Liver (tissue), 8 donors: ENCODE measurements at regions not wholly inside any gene's neighbourhood (a gene's known extent, or its start where the extent isn't known, plus 50 kb on each side); places are given as distances from the start of the nearest gene placed in this dataset.

Source experiments
- DNase-seq: peaks from one replicate; pipeline ENCODE4 v3.0.0-alpha.2; 2017; ENCODE audit warnings: low spot score
- H3K27ac ChIP-seq, 2 donors: one replicate each; pipeline ENCODE4 v1.7.0; 2013; ENCODE audit warnings: inconsistent platforms in 2 of 2, low read length in 2 of 2, control low read depth in 1 of 2, low read depth in 1 of 2, mild to moderate bottlenecking in 1 of 2
- H3K27me3 ChIP-seq, 4 donors: one replicate each; pipeline versions ENCODE4 v1.6.1 to v1.7.0; 2013; ENCODE audit warnings: low read length in 3 of 4, inconsistent platforms in 1 of 4, mild to moderate bottlenecking in 1 of 4, moderate library complexity in 1 of 4; ENCODE audit not compliant: control insufficient read depth in 4 of 4, insufficient read depth in 4 of 4
- H3K36me3 ChIP-seq, 4 donors: one replicate each; pipeline versions ENCODE4 v1.6.1 to v1.7.0; 2013; ENCODE audit warnings: low read length in 3 of 4, mild to moderate bottlenecking in 3 of 4, low read depth in 1 of 4, moderate library complexity in 1 of 4; ENCODE audit not compliant: control insufficient read depth in 4 of 4, insufficient read depth in 3 of 4
- H3K4me1 ChIP-seq, 4 donors: one replicate each; pipeline versions ENCODE4 v1.6.1 to v1.7.0; 2013; ENCODE audit warnings: low read length in 3 of 4, mild to moderate bottlenecking in 3 of 4, moderate library complexity in 1 of 4; ENCODE audit not compliant: control insufficient read depth in 4 of 4, insufficient read depth in 4 of 4
- H3K4me3 ChIP-seq, 3 donors: one replicate each; pipeline versions ENCODE4 v1.6.1 to v1.7.0; 2013; ENCODE audit warnings: low read length in 3 of 3, control low read depth in 1 of 3, low read depth in 1 of 3, mild to moderate bottlenecking in 1 of 3
- H3K9ac ChIP-seq, 2 donors: one replicate each; pipeline ENCODE4 v1.7.0; 2013; ENCODE audit warnings: low read length in 2 of 2, mild to moderate bottlenecking in 2 of 2, moderate library complexity in 2 of 2, control low read depth in 1 of 2, low read depth in 1 of 2
- H3K9me3 ChIP-seq, 4 donors: one replicate each; pipeline versions ENCODE4 v1.6.1 to v1.7.0; 2013; ENCODE audit warnings: low read length in 3 of 4; ENCODE audit not compliant: control insufficient read depth in 4 of 4
- CTCF ChIP-seq: fragments of 150-350 bp; IDR thresholded peaks from 2 replicates; pipeline ENCODE4 v1.5.1; 2017; ENCODE audit warnings: improper control_type of control experiment, low read depth, low read length; ENCODE audit not compliant: missing input control
- EGR1 ChIP-seq, 2 donors: IDR thresholded peaks; 2 replicates each; pipeline ENCODE4 v1.6.1; 2016 to 2018; ENCODE audit warnings: antibody characterized with exemption in 2 of 2, low read depth in 2 of 2
- FOXA1 ChIP-seq: IDR thresholded peaks from 2 replicates; pipeline ENCODE4 v1.6.1; 2016; ENCODE audit warnings: antibody characterized with exemption
- FOXA2 ChIP-seq: IDR thresholded peaks from 2 replicates; pipeline ENCODE4 v1.6.1; 2016; ENCODE audit warnings: antibody characterized with exemption
- GABPA ChIP-seq, 2 donors: IDR thresholded peaks in 1 of 2; conservative IDR thresholded peaks in 1 of 2; 2 replicates each; pipeline ENCODE4 v1.6.1; 2016; ENCODE audit warnings: antibody characterized with exemption in 2 of 2, mild to moderate bottlenecking in 1 of 2, moderate library complexity in 1 of 2
- HNF4A ChIP-seq, 2 donors: conservative IDR thresholded peaks; 2 replicates each; pipeline ENCODE4 v1.6.1; 2016; ENCODE audit warnings: antibody characterized with exemption in 2 of 2, mild to moderate bottlenecking in 2 of 2
- HNF4G ChIP-seq: IDR thresholded peaks from 2 replicates; pipeline ENCODE4 v1.6.1; 2016; ENCODE audit warnings: antibody characterized with exemption
- JUND ChIP-seq, 2 donors: IDR thresholded peaks; 2 replicates each; pipeline ENCODE4 v1.6.1; 2016; ENCODE audit warnings: antibody characterized with exemption in 2 of 2
- NR2F2 ChIP-seq: IDR thresholded peaks from 2 replicates; pipeline ENCODE4 v1.6.1; 2016; ENCODE audit warnings: antibody characterized with exemption
- RAD21 ChIP-seq, 2 donors: IDR thresholded peaks; 2 replicates each; pipeline ENCODE4 v1.6.1; 2016; ENCODE audit warnings: antibody characterized with exemption in 2 of 2, mild to moderate bottlenecking in 2 of 2
- RXRA ChIP-seq, 2 donors: IDR thresholded peaks; 2 replicates each; pipeline ENCODE4 v1.6.1; 2017 to 2018; ENCODE audit warnings: antibody characterized with exemption in 2 of 2, mild to moderate bottlenecking in 1 of 2
- SP1 ChIP-seq: IDR thresholded peaks from 2 replicates; pipeline ENCODE4 v1.6.1; 2018; ENCODE audit warnings: antibody characterized with exemption, mild to moderate bottlenecking
- TAF1 ChIP-seq: conservative IDR thresholded peaks from 2 replicates; pipeline ENCODE4 v1.6.1; 2016; ENCODE audit warnings: antibody characterized with exemption, mild to moderate bottlenecking
- YY1 ChIP-seq: IDR thresholded peaks from 2 replicates; pipeline ENCODE4 v1.6.1; 2016; ENCODE audit warnings: antibody characterized with exemption, mild to moderate bottlenecking
- ZBTB33 ChIP-seq: IDR thresholded peaks from 2 replicates; pipeline ENCODE4 v1.6.1; 2016; ENCODE audit warnings: antibody characterized with exemption
- WGBS: extraction: QIAGEN DNeasy Blood & Tissue Kit; methylation state at CpG from one replicate; pipeline ENCODE4 v1.1.7; 2013; 5-methylcytosine and 5-hydroxymethylcytosine counted together
- TF ChIP-seq, protein P1 (sequence below): IDR thresholded peaks from 2 replicates; pipeline ENCODE4 v1.6.1; 2016; ENCODE audit warnings: antibody characterized with exemption
- donor health status: healthy.
- donor health status: healthy.
- donor health status: healthy.
- donor health status: healthy.
- donor health status: healthy.

GRCh38 chr15:77723756-77724155 is 91.0 kb upstream of the LINGO1 start (continued):
- TF ChIP-seq ZBTB33, result no peak
- no peak for TF ChIP-seq FOXA2
- TF ChIP-seq HNF4A (conservative IDR thresholded peaks at IDR 0.05), result no peak

GRCh38 chr15:77722759-77723460 is 90.2 kb upstream of the LINGO1 start:
- no peak overlapping the region for H3K9ac ChIP-seq
- WGBS, result 64% methylated on average over 18 of the region's 18 CpGs
- DNase-seq, result no peak
- no peak overlapping the region for H3K27ac ChIP-seq
- H3K4me3 ChIP-seq, result no peak overlapping the region
- TF ChIP-seq CTCF (no peak), NR2F2 (no peak), TAF1 (no peak)
- no peaks in the 10 kb centered on the region for H3K4me1 ChIP-seq
- H3K27me3 ChIP-seq, result peaks cover 0 to 2% (median 0%) of the 10 kb centered on the region in 4 donors
- no peaks in the 10 kb centered on the region for H3K36me3 ChIP-seq
- no peaks in the 10 kb centered on the region for H3K9me3 ChIP-seq

- no peaks in the 10 kb centered on the region for H3K9me3 ChIP-seq
These were observed 89.3 kb upstream of the LINGO1 start for GRCh38 chr15:77721963-77722362.

More at GRCh38 chr15:77721963-77722362, 89.3 kb upstream of the LINGO1 start:
- Histone ChIP-seq H3K9ac (no peak overlapping the region), H3K4me3 (no peak overlapping the region), H3K4me1 (no peaks in the 10 kb centered on the region), H3K27ac (no peak overlapping the region), H3K36me3 (no peaks in the 10 kb centered on the region), H3K27me3 (no peaks in the 10 kb centered on the region)
- no peak for DNase-seq
- 64% methylated on average over 7 of the region's 7 CpGs for WGBS
- no peak for TF ChIP-seq RXRA (IDR thresholded peaks at IDR 0.05)
- TF ChIP-seq YY1, result no peak
- no peak for TF ChIP-seq RAD21 (IDR thresholded peaks at IDR 0.05)
- no peak for TF ChIP-seq HNF4G
- TF ChIP-seq GABPA (IDR thresholded peaks at IDR 0.05 in 1 of 2, conservative IDR thresholded peaks at IDR 0.05 in 1 of 2), result no peak
- TF ChIP-seq, protein P1, sequence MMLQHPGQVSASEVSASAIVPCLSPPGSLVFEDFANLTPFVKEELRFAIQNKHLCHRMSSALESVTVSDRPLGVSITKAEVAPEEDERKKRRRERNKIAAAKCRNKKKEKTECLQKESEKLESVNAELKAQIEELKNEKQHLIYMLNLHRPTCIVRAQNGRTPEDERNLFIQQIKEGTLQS, result no peak
- no peak for TF ChIP-seq NR2F2
- no peak for TF ChIP-seq EGR1 (IDR thresholded peaks at IDR 0.05; ENCODE audit: low read depth in 2 of 2)
- TF ChIP-seq HNF4A (conservative IDR thresholded peaks at IDR 0.05), result no peak
- TF ChIP-seq FOXA1, result no peak
- TF ChIP-seq FOXA2, result no peak
- no peak for TF ChIP-seq JUND (IDR thresholded peaks at IDR 0.05)
- TF ChIP-seq SP1, result no peak
- no peak for TF ChIP-seq ZBTB33
